GM23338 (cell line): ENCODE measurements at regions not wholly inside any gene's neighbourhood (a gene's known extent, or its start where the extent isn't known, plus 50 kb on each side); places are given as distances from the start of the nearest gene placed in this dataset.

Experiments
- ATAC-seq: fragments of 200-7000 bp; cut with Tn5 transposase; 3 replicates; pipeline ENCODE4 v1.9.1; 2020
- DNase-seq: peaks from one replicate; pipeline ENCODE4 v3.0.0-alpha.2; 2015; ENCODE audit warnings: low spot score
- H2AFZ ChIP-seq: fragments of 200-600 bp; sonication (generic); 2 replicates; pipeline ENCODE4 v1.8.0; 2016; ENCODE audit warnings: antibody characterized with exemption, mild to moderate bottlenecking, moderate library complexity
- H3F3A ChIP-seq: fragments of 200-600 bp; sonication (generic); replicated peaks from 2 replicates; pipeline ENCODE4 v1.8.0; 2017; ENCODE audit warnings: antibody characterized with exemption, mixed run types, low read depth
- H3K27ac ChIP-seq: fragments of 200-600 bp; sonication (generic); 2 replicates; pipeline ENCODE4 v1.6.1; 2016; ENCODE audit warnings: low read depth
- H3K27me3 ChIP-seq: fragments of 200-600 bp; sonication (generic); 2 replicates; pipeline ENCODE4 v1.8.0; 2016; ENCODE audit warnings: mild to moderate bottlenecking, mixed run types, moderate library complexity; ENCODE audit not compliant: insufficient read depth
- H3K36me3 ChIP-seq: fragments of 200-600 bp; sonication (generic); 2 replicates; pipeline ENCODE4 v1.8.0; 2016; ENCODE audit warnings: mild to moderate bottlenecking; ENCODE audit not compliant: insufficient read depth
- H3K4me1 ChIP-seq: fragments of 200-600 bp; sonication (generic); 2 replicates; pipeline ENCODE4 v1.8.0; 2016; ENCODE audit warnings: mild to moderate bottlenecking, moderate library complexity; ENCODE audit not compliant: insufficient read depth
- H3K4me2 ChIP-seq: fragments of 200-600 bp; sonication (generic); 2 replicates; pipeline ENCODE4 v1.7.1; 2017; ENCODE audit warnings: mixed run types
- H3K4me3 ChIP-seq: fragments of 200-600 bp; sonication (generic); 2 replicates; pipeline ENCODE4 v1.6.1; 2016; ENCODE audit warnings: mixed run types
- H3K79me2 ChIP-seq: fragments of 200-600 bp; sonication (generic); replicated peaks from 2 replicates; pipeline ENCODE4 v1.8.0; 2017; ENCODE audit warnings: mild to moderate bottlenecking; ENCODE audit not compliant: insufficient read depth
- H3K9me2 ChIP-seq: fragments of 200-600 bp; sonication (generic); 2 replicates; pipeline ENCODE4 v1.8.0; 2017; ENCODE audit not compliant: insufficient read depth
- H4K20me1 ChIP-seq: fragments of 200-600 bp; sonication (generic); replicated peaks from 2 replicates; pipeline ENCODE4 v1.8.0; 2017; ENCODE audit warnings: mild to moderate bottlenecking; ENCODE audit not compliant: insufficient read depth
- H3K27ac Mint-ChIP-seq: 2 replicates; pipeline ENCODE4 v1.8.0; 2020; ENCODE audit warnings: inconsistent platforms, mild to moderate bottlenecking, moderate library complexity, mixed read lengths
- H3K27me3 Mint-ChIP-seq: 3 replicates; pipeline ENCODE4 v1.8.0; 2022; ENCODE audit warnings: low read depth, mild to moderate bottlenecking, moderate library complexity, mixed read lengths, inconsistent platforms; ENCODE audit not compliant: insufficient read depth, poor library complexity
- H3K36me3 Mint-ChIP-seq: 3 replicates; pipeline ENCODE4 v1.8.0; 2021; ENCODE audit warnings: low read depth, mild to moderate bottlenecking, inconsistent platforms, moderate library complexity, mixed read lengths
- H3K4me1 Mint-ChIP-seq: 3 replicates; pipeline ENCODE4 v1.8.0; 2020; ENCODE audit warnings: mild to moderate bottlenecking, inconsistent platforms, mixed read lengths
- H3K4me3 Mint-ChIP-seq: 3 replicates; pipeline ENCODE4 v1.8.0; 2021; ENCODE audit warnings: moderate library complexity, mild to moderate bottlenecking, inconsistent platforms, mixed read lengths
- H3K9me3 Mint-ChIP-seq: 3 replicates; pipeline ENCODE4 v1.8.0; 2020; ENCODE audit warnings: moderate library complexity, mild to moderate bottlenecking, inconsistent platforms, mixed read lengths
- CREB1 ChIP-seq: fragments of 250-450 bp; sonication (Bioruptor Pico); IDR thresholded peaks from 2 replicates; pipeline ENCODE4 v1.5.0; 2020; ENCODE audit warnings: low read depth, mild to moderate bottlenecking, moderate library complexity
- ETS1 ChIP-seq: IDR thresholded peaks from 2 replicates; pipeline ENCODE4 v1.6.1; 2016; ENCODE audit warnings: antibody characterized with exemption
- EZH2phosphoT487 ChIP-seq: fragments of 200-600 bp; sonication (generic); IDR thresholded peaks from one replicate; pipeline ENCODE4 v1.8.1; 2018; ENCODE audit warnings: antibody characterized with exemption; ENCODE audit not compliant: unreplicated experiment
- JUNB ChIP-seq: IDR thresholded peaks from one replicate; pipeline ENCODE4 v1.6.1; 2016; ENCODE audit warnings: antibody characterized with exemption; ENCODE audit not compliant: unreplicated experiment
- POLR2AphosphoS5 ChIP-seq: IDR thresholded peaks from 2 replicates; pipeline ENCODE4 v1.6.1; 2016; ENCODE audit warnings: antibody characterized with exemption, low read depth
- REST ChIP-seq: IDR thresholded peaks from one replicate; pipeline ENCODE4 v1.6.1; 2018; ENCODE audit warnings: antibody characterized with exemption; ENCODE audit not compliant: unreplicated experiment
- STAT1 ChIP-seq: IDR thresholded peaks from one replicate; pipeline ENCODE4 v1.6.1; 2016; ENCODE audit warnings: antibody characterized with exemption; ENCODE audit not compliant: unreplicated experiment
- ZNF114 ChIP-seq: fragments of 250-450 bp; sonication (Bioruptor Pico); IDR thresholded peaks from 2 replicates; pipeline ENCODE4 v1.5.0; 2020; ENCODE audit warnings: mild to moderate bottlenecking, moderate library complexity
- ZNF331 ChIP-seq: fragments of 250-450 bp; sonication (Bioruptor Pico); IDR thresholded peaks from 2 replicates; pipeline ENCODE4 v1.5.0; 2020; ENCODE audit warnings: low read depth, mild to moderate bottlenecking, moderate library complexity
- TF ChIP-seq, protein P1 (sequence below), 2 experiments: fragments of 200-600 bp in 1 of 2; sonication (generic) in 1 of 2; conservative IDR thresholded peaks; 2 replicates each; pipeline versions ENCODE4 v1.5.1 to v1.6.1; 2016 to 2017; ENCODE audit warnings: antibody characterized with exemption in 2 of 2, low read depth in 2 of 2, mild to moderate bottlenecking in 2 of 2, moderate library complexity in 1 of 2

DNA sequence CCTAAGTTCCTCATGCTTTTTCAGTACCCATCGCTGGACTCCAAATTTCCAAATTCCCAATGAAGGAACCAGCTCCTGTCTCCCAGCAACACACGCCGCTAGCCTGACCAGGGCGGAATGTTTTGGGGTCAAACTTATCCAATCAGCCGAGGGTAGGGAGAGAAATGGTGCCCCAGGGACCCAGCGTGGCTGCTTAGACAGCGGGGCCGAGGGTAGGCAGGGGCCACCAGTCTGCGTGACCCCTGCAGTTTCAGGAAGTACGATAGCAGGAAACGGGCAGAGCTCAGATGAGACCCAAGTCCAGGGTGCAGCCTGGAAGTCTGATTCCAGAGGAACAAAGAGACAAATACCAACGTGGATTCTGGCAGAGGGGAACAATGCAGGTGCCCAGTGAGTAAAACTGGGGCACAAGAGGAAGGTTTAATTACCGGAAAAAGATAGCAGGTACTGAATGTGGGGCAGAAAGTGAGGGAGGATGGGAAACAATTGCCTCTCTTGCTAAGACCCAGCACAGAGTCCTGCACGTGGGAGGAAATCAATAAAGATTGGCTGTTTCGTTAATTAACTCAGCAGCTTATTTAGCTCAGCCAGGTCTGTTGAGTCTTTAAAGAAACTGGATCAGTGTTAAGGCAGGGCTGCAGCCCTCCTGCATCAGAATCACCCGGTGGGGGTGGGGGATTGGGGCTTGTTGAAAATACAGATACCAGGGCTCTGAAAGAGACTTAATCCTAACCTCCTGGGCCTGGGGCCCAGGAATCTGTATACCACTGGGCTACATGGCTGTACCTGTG, 50.4 kb upstream of the NFE2L3 start:
- TF ChIP-seq STAT1 = no peak
- TF ChIP-seq REST = no peak
- no peak for TF ChIP-seq ETS1
- no peak for TF ChIP-seq EZH2phosphoT487
- TF ChIP-seq, protein P1, sequence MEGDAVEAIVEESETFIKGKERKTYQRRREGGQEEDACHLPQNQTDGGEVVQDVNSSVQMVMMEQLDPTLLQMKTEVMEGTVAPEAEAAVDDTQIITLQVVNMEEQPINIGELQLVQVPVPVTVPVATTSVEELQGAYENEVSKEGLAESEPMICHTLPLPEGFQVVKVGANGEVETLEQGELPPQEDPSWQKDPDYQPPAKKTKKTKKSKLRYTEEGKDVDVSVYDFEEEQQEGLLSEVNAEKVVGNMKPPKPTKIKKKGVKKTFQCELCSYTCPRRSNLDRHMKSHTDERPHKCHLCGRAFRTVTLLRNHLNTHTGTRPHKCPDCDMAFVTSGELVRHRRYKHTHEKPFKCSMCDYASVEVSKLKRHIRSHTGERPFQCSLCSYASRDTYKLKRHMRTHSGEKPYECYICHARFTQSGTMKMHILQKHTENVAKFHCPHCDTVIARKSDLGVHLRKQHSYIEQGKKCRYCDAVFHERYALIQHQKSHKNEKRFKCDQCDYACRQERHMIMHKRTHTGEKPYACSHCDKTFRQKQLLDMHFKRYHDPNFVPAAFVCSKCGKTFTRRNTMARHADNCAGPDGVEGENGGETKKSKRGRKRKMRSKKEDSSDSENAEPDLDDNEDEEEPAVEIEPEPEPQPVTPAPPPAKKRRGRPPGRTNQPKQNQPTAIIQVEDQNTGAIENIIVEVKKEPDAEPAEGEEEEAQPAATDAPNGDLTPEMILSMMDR (conservative IDR thresholded peaks at IDR 0.05; ENCODE audit: low read depth in 2 of 2) = no peak
- TF ChIP-seq JUNB = no peak

DNA sequence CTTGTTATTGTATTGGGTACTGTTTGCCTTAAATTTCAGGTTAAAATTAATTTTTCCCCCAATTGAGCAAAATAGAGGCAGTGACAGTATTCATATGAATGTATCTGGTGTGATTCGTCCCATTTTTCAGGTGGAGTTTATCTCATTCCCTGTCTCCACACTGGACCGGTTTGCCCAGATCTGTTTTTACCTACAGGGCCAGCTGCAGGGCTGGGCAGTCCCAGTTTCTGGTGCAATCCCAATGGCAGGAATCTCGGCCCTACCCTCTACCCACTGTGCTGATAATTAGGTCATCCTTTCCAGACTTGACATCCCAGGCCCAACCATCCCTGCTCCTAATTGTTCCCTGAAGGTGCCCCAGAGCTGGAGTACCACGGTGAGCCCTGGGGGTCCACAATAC, 49.8 kb upstream of the NFE2L3 start:
- H3K36me3 Mint-ChIP-seq = no peaks in the 10 kb centered on the region
- H3K9me3 Mint-ChIP-seq = no peaks in the 10 kb centered on the region; the same call in 2 of the 3 replicates
- peaks cover 33% of the 10 kb centered on the region for H3K4me1 Mint-ChIP-seq
- ATAC-seq = peak; percentile 10; the same call in 2 of the 3 replicates
- Histone ChIP-seq H3F3A (no peaks in the 10 kb centered on the region), H3K4me2 (peak overlapping the region; percentile 6; the same call in 1 of the 2 replicates), H3K27me3 (no peaks in the 10 kb centered on the region), H4K20me1 (no peaks in the 10 kb centered on the region), H3K79me2 (no peaks in the 10 kb centered on the region), H2AFZ (peak overlapping the region; percentile 85; the same call in 1 of the 2 replicates), H3K4me1 (peaks cover 26% of the 10 kb centered on the region), H3K9me2 (no peaks in the 10 kb centered on the region), H3K36me3 (no peaks in the 10 kb centered on the region), H3K27ac (no peak overlapping the region), H3K4me3 (no peak overlapping the region)
- no peak overlapping the region for H3K27ac Mint-ChIP-seq
- H3K27me3 Mint-ChIP-seq = peaks cover 9% of the 10 kb centered on the region
- DNase-seq = no peak
- H3K4me3 Mint-ChIP-seq = no peak overlapping the region; the same call in 1 of the 3 replicates
- TF ChIP-seq ETS1 (no peak), ZNF331 (CRISPR knock-in tag) (no peak), CREB1 (CRISPR knock-in tag) (no peak), POLR2AphosphoS5 (no peak), ZNF114 (CRISPR knock-in tag) (no peak)

More for the DNA sequence above, 50.4 kb upstream of the NFE2L3 start:
- ATAC-seq (peak; percentile 82), DNase-seq (peak; percentile 63)
- Mint-ChIP-seq H3K4me1 (peaks cover 33% of the 10 kb centered on the region), H3K4me3 (peak overlapping the region; percentile 15), H3K27ac (peak overlapping the region; percentile 64), H3K27me3 (peaks cover 9% of the 10 kb centered on the region), H3K36me3 (no peaks in the 10 kb centered on the region), H3K9me3 (no peaks in the 10 kb centered on the region; the same call in 2 of the 3 replicates)
- Histone ChIP-seq H3K4me3 (no peak overlapping the region), H3K27me3 (no peaks in the 10 kb centered on the region), H3K4me2 (peak overlapping the region; percentile 6; the same call in 1 of the 2 replicates), H3F3A (no peaks in the 10 kb centered on the region), H3K36me3 (no peaks in the 10 kb centered on the region), H3K79me2 (no peaks in the 10 kb centered on the region), H2AFZ (peak overlapping the region; percentile 85), H3K9me2 (no peaks in the 10 kb centered on the region), H3K27ac (peak overlapping the region; percentile 55), H4K20me1 (no peaks in the 10 kb centered on the region), H3K4me1 (peaks cover 26% of the 10 kb centered on the region)
